ENCODE measurements at regions not wholly inside any gene's neighbourhood (a gene's known extent, or its start where the extent isn't known, plus 50 kb on each side); places are given as distances from the start of the nearest gene placed in this dataset.
A peak's percentile ranks its signal among the peaks of the same experiment; 100 is the strongest.
"Not testable (repeated sequence)": the region's sequence is repeated elsewhere in the genome, so short reads cannot be mapped to it uniquely, and the experiment has no call there.

DNA sequence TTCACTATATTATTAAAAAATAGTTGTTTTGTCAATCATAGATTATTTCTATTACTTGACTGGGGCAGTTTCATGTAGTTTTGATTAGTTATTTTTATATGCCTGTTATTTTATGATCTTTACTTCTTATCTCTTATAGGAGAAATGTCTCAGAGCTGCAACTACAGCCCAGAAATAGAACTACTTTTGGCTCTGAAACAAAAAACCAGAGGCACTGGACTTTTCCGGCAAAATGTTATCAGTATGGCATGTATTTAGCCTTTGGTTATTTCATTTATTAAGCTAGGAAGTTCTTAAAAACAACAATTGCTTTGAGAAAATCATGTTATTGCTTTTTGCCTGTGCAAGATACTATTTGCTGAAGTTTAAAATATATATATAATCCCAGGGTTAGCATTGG lies 566.5 kb downstream of the ANKRD50 start:
- H3K27ac ChIP-seq = peak overlapping the region; percentile 1 to 48
- no peak for DNase-seq (ENCODE audit: low spot score)
- no peak for TF ChIP-seq CTCF (IDR thresholded peaks at IDR 0.05)
- H3K4me3 ChIP-seq = no peak overlapping the region

GRCh38 chr4:124151031-124151430 lies 561.5 kb downstream of the ANKRD50 start:
- no peak for DNase-seq (ENCODE audit: low spot score)
- H3K27ac ChIP-seq = no peak overlapping the region
- no peak overlapping the region for H3K4me3 ChIP-seq
- TF ChIP-seq CTCF (IDR thresholded peaks at IDR 0.05) = no peak

DNA sequence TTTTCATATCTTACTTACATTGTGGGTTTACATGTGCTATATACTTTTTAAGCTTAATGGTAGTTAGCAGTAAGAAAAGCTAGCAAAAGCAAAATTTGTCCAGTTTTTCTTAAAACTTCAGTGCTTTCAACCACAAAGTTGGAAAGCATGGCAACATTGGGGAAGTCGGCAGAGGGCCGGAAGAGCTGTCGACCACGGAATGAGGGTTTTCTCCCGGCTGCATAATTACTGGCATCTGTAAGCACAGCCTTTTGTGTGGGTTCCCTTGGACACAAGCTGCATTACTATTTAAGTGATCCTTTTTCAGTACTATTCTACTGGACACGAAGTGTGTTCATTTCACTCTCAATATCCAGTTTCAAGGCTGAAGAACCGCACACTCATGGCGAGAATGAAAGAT lies 560.4 kb downstream of the ANKRD50 start:
- DNase-seq (ENCODE audit: low spot score) = no peak
- TF ChIP-seq CTCF (IDR thresholded peaks at IDR 0.05) = no peak
- no peak overlapping the region for H3K27ac ChIP-seq
- no peak overlapping the region for H3K4me3 ChIP-seq

DNA sequence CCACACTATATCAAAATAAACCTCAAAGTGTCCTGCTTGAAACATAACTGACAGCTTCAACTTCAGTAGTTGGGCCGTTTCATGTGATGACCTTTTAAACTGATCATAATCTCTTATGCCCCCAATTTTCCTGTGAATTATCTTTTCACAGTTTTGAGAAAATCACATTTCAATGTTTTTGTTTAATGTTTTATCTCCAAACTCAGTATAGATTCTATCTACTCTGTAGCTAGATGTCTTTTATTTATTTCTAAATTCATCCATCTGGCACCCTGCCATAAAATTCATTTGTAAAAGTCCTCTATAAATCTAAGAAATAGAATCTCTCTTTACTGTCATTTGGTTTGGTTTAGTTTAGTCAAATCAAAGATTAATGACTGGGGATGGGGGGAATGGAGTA lies 557.3 kb downstream of the ANKRD50 start:
- no peak for TF ChIP-seq CTCF (IDR thresholded peaks at IDR 0.05)
- no peak for DNase-seq (ENCODE audit: low spot score)
- no peak overlapping the region for H3K27ac ChIP-seq
- H3K4me3 ChIP-seq = no peak overlapping the region

DNA sequence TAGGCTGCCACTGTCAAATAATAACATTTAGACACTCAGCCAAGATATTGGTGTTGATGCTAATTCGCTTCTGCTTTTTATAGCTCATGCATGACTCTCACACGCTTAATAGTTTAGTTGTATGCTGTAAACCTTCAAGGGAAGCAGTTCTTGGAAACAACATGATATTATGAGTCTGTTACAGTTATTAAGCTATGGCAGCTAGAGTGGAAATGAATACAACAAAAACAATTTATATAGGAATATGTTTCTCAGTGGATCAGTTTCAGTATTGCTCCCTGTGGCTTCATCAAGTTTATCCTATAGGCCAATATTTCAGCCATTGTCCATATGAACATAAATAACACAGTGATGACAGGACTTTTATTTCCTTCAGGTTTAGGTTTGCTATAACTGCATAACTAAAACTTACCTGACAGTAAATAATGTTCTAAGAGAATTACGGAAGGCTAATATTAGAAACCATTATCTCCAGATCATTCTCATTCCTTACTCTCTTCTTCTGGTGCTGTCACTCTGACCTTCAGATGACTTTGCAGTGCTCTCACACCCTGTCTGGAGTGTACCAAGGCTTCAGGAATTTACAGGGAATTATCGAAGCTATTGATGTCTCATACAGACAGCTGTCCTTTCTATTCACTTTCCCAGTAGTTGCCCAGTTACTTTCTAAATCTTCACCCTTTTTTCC lies 555.0 kb downstream of the ANKRD50 start:
- H3K4me3 ChIP-seq = no peak overlapping the region
- no peak for DNase-seq (ENCODE audit: low spot score)
- H3K27ac ChIP-seq = no peak overlapping the region
- TF ChIP-seq CTCF (IDR thresholded peaks at IDR 0.05) = no peak

GRCh38 chr4:124163401-124163800 lies 549.1 kb downstream of the ANKRD50 start:
- TF ChIP-seq CTCF (IDR thresholded peaks at IDR 0.05) = no peak
- no peak for DNase-seq (ENCODE audit: low spot score)

DNA sequence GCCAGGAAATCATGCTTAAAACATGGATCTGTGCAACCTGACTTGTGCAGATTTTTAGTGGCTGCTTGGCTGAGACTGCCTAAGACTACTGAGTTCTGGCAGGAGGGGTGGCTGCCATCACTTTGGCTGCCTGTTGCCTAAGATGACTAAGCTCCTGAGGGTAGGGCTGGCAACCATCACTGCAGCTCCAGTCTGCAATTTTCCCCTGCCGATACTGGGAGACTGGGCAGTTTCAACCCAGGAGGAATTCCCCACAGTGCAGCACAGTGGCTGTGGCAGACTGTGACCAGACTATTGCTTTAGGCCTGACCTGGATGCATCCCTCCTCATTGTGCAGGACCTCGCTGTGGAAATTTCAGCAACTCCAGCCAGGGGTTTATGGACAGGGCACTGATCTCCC lies 544.9 kb downstream of the ANKRD50 start:
- Histone ChIP-seq H3K4me3 (no peak overlapping the region), H3K27ac (no peak overlapping the region)
- no peak for DNase-seq (ENCODE audit: low spot score)
- TF ChIP-seq CTCF (IDR thresholded peaks at IDR 0.05) = no peak

More at GRCh38 chr4:124163401-124163800, 549.1 kb downstream of the ANKRD50 start:
- Histone ChIP-seq H3K4me3 (no peak overlapping the region), H3K27ac (no peak overlapping the region)

- H3K27ac ChIP-seq; H3K4me3 ChIP-seq; DNase-seq (ENCODE audit: low spot score): not testable (repeated sequence)
Observed at GRCh38 chr4:124169524-124169923, 543.0 kb downstream of the ANKRD50 start.

All from coronary artery (tissue), 2 donors.